ENCODE measurements at regions not wholly inside any gene's neighbourhood (a gene's known extent, or its start where the extent isn't known, plus 50 kb on each side); places are given as distances from the start of the nearest gene placed in this dataset.

DNA sequence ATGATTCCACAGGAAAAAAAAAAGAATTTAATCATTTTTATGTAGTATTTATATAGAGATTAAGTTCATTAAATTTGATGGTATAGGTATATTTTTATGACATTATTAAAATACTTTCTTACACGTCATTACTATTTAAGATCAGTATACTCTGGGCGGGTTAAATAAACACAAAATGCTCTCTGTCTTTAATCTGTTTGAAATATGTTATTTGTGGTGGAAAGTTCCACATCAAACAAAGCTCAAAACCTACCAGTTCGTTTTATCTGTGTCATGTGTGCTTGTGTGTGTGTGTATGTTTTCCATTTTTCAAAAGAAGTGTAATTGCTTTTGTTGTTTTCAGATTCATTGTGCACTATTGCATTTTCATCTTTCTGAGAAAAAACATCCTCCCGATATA is 488.5 kb downstream of the ANKRD7 start:
- no peak for TF ChIP-seq POLR2A (IDR thresholded peaks at IDR 0.05; ENCODE audit: low read depth, low read length)
- FAIRE-seq (no peak), DNase-seq (ENCODE audit: insufficient read length) (no peak)

- TF ChIP-seq POLR2AphosphoS5 (IDR thresholded peaks at IDR 0.05; ENCODE audit: low read depth, low read length), result no peak
- TF ChIP-seq POLR2A (IDR thresholded peaks at IDR 0.05; ENCODE audit: low read depth, low read length), result no peak
- TF ChIP-seq TAF1 (IDR thresholded peaks at IDR 0.05; ENCODE audit: borderline replicate concordance, low read depth, low read length), result no peak
- FAIRE-seq, result no peak
- DNase-seq (ENCODE audit: insufficient read length), result no peak
Observed at GRCh38 chr7:118720632-118721031, 496.1 kb downstream of the ANKRD7 start.

GRCh38 chr7:118731854-118732253 is 507.4 kb downstream of the ANKRD7 start:
- DNase-seq (ENCODE audit: insufficient read length) (no peak), FAIRE-seq (no peak)
- TF ChIP-seq TAF1 (IDR thresholded peaks at IDR 0.05; ENCODE audit: borderline replicate concordance, low read depth, low read length) (no peak), POLR2AphosphoS5 (IDR thresholded peaks at IDR 0.05; ENCODE audit: low read depth, low read length) (no peak), POLR2A (IDR thresholded peaks at IDR 0.05; ENCODE audit: low read depth, low read length) (no peak)

DNA sequence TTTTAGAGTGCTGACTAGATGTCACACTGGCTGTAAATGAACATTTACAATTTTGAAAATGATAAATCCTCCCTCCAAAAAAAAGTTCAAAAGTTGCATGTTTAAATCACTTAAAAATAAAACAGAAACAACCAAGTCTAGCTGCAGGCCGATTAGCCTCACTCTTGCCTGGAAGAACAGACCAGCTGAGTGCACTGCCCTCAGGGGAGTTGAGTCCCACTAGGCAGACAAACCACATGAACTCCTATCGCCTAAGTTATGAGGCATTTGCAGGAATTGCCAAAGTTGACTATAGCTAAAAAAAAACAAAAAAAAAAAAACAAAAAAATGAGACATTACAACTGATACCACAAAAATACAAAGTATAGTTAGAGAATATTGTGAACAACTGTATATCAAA is 510.0 kb downstream of the ANKRD7 start:
- DNase-seq (ENCODE audit: insufficient read length), result no peak
- no peak for FAIRE-seq

GRCh38 chr7:118735441-118735840 is 510.9 kb downstream of the ANKRD7 start:
- DNase-seq (ENCODE audit: insufficient read length) (no peak), FAIRE-seq (no peak)
- TF ChIP-seq POLR2A (IDR thresholded peaks at IDR 0.05; ENCODE audit: low read depth, low read length), result no peak
- TF ChIP-seq POLR2AphosphoS5 (IDR thresholded peaks at IDR 0.05; ENCODE audit: low read depth, low read length), result no peak

More for the DNA sequence above, 510.0 kb downstream of the ANKRD7 start:
- no peak for TF ChIP-seq TAF1 (IDR thresholded peaks at IDR 0.05; ENCODE audit: borderline replicate concordance, low read depth, low read length)
- no peak for TF ChIP-seq POLR2AphosphoS5 (IDR thresholded peaks at IDR 0.05; ENCODE audit: low read depth, low read length)
- no peak for TF ChIP-seq POLR2A (IDR thresholded peaks at IDR 0.05; ENCODE audit: low read depth, low read length)

- TF ChIP-seq POLR2A (IDR thresholded peaks at IDR 0.05; ENCODE audit: low read depth, low read length) (no peak), TAF1 (IDR thresholded peaks at IDR 0.05; ENCODE audit: borderline replicate concordance, low read depth, low read length) (no peak), POLR2AphosphoS5 (IDR thresholded peaks at IDR 0.05; ENCODE audit: low read depth, low read length) (no peak)
- DNase-seq (ENCODE audit: insufficient read length) (no peak), FAIRE-seq (no peak)
Observed at GRCh38 chr7:118737935-118738334, 513.4 kb downstream of the ANKRD7 start.

DNA sequence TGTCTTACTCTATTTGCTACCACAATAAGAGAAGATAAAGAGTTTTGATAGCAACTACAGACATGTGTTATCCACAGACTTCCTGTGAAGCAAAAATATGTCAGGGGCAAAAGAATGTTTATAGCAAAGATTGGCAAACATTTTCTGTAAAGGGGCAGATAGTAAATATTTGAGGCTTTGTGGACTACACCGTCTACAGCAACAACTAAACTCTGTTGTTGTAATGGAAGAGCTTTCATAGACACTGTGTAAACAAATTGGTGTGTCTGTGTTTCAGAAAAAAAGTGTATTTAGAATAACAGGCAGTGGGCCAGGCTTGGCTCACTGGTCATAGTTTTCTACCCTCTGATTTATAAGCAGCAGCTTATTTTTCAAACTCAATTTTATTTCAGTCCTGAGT is 521.4 kb downstream of the ANKRD7 start:
- no peak for DNase-seq (ENCODE audit: insufficient read length)
- FAIRE-seq, result no peak
- TF ChIP-seq TAF1 (IDR thresholded peaks at IDR 0.05; ENCODE audit: borderline replicate concordance, low read depth, low read length) (no peak), POLR2A (IDR thresholded peaks at IDR 0.05; ENCODE audit: low read depth, low read length) (no peak), POLR2AphosphoS5 (IDR thresholded peaks at IDR 0.05; ENCODE audit: low read depth, low read length) (no peak)

- DNase-seq (ENCODE audit: insufficient read length) (no peak), FAIRE-seq (no peak)
- TF ChIP-seq POLR2AphosphoS5 (IDR thresholded peaks at IDR 0.05; ENCODE audit: low read depth, low read length) (no peak), POLR2A (IDR thresholded peaks at IDR 0.05; ENCODE audit: low read depth, low read length) (no peak), TAF1 (IDR thresholded peaks at IDR 0.05; ENCODE audit: borderline replicate concordance, low read depth, low read length) (no peak)
Observed at GRCh38 chr7:118747473-118747872, 523.0 kb downstream of the ANKRD7 start.

DNA sequence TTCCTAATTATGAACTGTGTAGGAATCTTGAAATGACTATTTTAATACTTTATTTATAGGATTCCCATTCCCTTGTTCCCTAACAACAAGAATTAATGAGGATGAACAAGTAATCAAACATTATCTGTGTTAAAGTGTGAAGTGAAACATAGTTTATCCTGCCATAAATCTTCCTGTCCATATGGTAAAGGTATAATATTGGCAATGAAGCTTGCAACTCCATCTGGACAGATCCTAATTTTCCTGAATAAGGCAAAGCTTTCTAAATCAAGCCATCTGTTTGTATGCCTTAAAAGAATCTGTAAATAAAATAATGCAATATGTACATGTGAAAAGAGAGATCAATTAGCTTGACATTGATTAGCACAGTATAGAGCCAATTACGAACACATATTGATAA is 529.0 kb downstream of the ANKRD7 start:
- FAIRE-seq (no peak), DNase-seq (ENCODE audit: insufficient read length) (no peak)
- TF ChIP-seq TAF1 (IDR thresholded peaks at IDR 0.05; ENCODE audit: borderline replicate concordance, low read depth, low read length) (no peak), POLR2A (IDR thresholded peaks at IDR 0.05; ENCODE audit: low read depth, low read length) (no peak), POLR2AphosphoS5 (IDR thresholded peaks at IDR 0.05; ENCODE audit: low read depth, low read length) (no peak)

DNA sequence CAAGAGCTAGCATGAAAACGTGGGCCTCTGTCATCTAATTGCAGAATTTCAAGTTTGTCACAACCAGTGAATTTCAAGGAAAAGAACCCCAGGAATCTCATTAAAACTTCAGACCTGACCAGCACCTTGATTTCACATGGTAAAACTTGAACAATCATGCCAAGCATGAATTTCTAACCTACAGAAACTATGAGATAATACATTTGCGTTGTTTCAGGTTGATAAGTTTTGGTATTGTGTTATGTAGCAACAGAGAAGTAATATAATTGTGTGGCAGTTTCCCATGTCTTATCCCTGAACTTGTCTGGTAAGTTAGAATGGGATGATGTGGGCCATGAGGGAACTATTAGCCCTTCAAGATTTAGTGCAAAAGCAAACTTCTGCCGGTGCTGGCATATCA is 530.1 kb downstream of the ANKRD7 start:
- no peak for TF ChIP-seq TAF1 (IDR thresholded peaks at IDR 0.05; ENCODE audit: borderline replicate concordance, low read depth, low read length)
- no peak for TF ChIP-seq POLR2A (IDR thresholded peaks at IDR 0.05; ENCODE audit: low read depth, low read length)
- TF ChIP-seq POLR2AphosphoS5 (IDR thresholded peaks at IDR 0.05; ENCODE audit: low read depth, low read length), result no peak
- DNase-seq (ENCODE audit: insufficient read length) (no peak), FAIRE-seq (no peak)

DNA sequence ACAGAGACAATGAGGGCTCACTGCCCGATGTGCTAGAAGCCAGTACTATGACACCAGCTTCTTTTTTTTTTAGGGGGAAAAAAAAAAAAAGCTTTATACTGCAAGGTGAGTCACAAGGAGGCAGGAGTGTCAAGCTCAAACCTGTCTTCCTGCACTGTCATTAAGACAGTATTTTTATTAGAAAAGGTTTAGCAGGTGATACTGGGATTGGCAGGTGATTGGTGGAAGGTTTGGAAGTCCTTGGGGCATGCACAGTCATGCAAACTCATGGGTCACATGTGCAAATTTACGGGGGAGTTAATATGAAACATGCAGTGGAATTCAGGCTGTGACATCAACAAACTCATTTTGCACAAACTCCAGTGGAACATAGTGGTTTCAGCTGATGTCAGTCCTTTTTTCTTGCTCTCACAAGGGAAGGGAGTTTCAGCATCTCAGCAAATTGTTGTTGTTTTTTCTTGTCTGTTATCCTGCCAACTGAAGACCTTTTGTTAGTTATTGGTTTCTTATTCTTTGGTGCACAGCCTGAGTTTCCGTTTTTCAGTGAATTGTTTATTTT is 530.6 kb downstream of the ANKRD7 start:
- no peak for FAIRE-seq

GRCh38 chr7:118757066-118757465 is 532.6 kb downstream of the ANKRD7 start:
- DNase-seq (ENCODE audit: insufficient read length), result no peak
- no peak for FAIRE-seq
- TF ChIP-seq POLR2AphosphoS5 (IDR thresholded peaks at IDR 0.05; ENCODE audit: low read depth, low read length) (no peak), TAF1 (IDR thresholded peaks at IDR 0.05; ENCODE audit: borderline replicate concordance, low read depth, low read length) (no peak), POLR2A (IDR thresholded peaks at IDR 0.05; ENCODE audit: low read depth, low read length) (no peak)

More for the DNA sequence above, 530.6 kb downstream of the ANKRD7 start:
- no peak for TF ChIP-seq POLR2A (IDR thresholded peaks at IDR 0.05; ENCODE audit: low read depth, low read length)
- no peak for TF ChIP-seq POLR2AphosphoS5 (IDR thresholded peaks at IDR 0.05; ENCODE audit: low read depth, low read length)
- TF ChIP-seq TAF1 (IDR thresholded peaks at IDR 0.05; ENCODE audit: borderline replicate concordance, low read depth, low read length), result no peak
- no peak for DNase-seq (ENCODE audit: insufficient read length)

DNA sequence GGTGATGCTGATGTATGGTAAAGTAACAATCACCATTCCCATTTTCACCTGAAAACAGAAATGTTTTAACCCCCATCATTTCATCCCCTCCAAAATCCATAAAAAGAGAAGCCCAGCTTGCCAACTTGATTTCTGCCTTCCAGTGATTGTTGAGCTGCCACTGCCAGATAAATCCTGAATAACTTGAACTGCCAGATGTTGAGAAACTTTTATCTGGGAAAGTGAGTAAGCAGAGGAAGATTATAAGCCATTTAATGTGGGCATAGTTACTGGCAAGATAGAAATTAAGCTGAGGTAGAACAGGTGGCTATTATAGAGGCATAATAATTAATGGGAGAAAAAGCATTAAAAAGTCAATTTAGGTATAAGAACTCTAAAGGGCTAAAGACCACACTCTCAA is 534.1 kb downstream of the ANKRD7 start:
- DNase-seq (ENCODE audit: insufficient read length), result no peak
- FAIRE-seq, result no peak
- no peak for TF ChIP-seq POLR2A (IDR thresholded peaks at IDR 0.05; ENCODE audit: low read depth, low read length)
- TF ChIP-seq POLR2AphosphoS5 (IDR thresholded peaks at IDR 0.05; ENCODE audit: low read depth, low read length), result no peak
- TF ChIP-seq TAF1 (IDR thresholded peaks at IDR 0.05; ENCODE audit: borderline replicate concordance, low read depth, low read length), result no peak

Data from GM12892 (cell line).